Neuronal stem cell (in vitro differentiated cells): ENCODE measurements at regions not wholly inside any gene's neighbourhood (a gene's known extent, or its start where the extent isn't known, plus 50 kb on each side); places are given as distances from the start of the nearest gene placed in this dataset.
"Not testable (repeated sequence)": the region's sequence is repeated elsewhere in the genome, so short reads cannot be mapped to it uniquely, and the experiment has no call there.

Source experiments
- DNase-seq: peaks from one replicate; pipeline ENCODE4 v3.0.0-alpha.2; 2013; ENCODE audit warnings: low spot score
- H2AFZ ChIP-seq: one replicate; pipeline ENCODE4 v1.6.1; 2013; ENCODE audit warnings: mild to moderate bottlenecking, low read length, inconsistent platforms
- H2AK5ac ChIP-seq: 2 replicates; pipeline ENCODE4 v1.6.1; 2013; ENCODE audit warnings: low read depth, mild to moderate bottlenecking, inconsistent platforms, low read length, moderate library complexity, mixed read lengths
- H2BK120ac ChIP-seq: 2 replicates; pipeline ENCODE4 v1.6.1; 2013; ENCODE audit warnings: low read depth, mild to moderate bottlenecking, inconsistent platforms, low read length, moderate library complexity, mixed read lengths
- H2BK12ac ChIP-seq: one replicate; pipeline ENCODE4 v1.6.1; 2013; ENCODE audit warnings: low read length, inconsistent platforms
- H2BK15ac ChIP-seq: 2 replicates; pipeline ENCODE4 v1.6.1; 2013; ENCODE audit warnings: mild to moderate bottlenecking, low read length, inconsistent platforms, mixed read lengths
- H2BK5ac ChIP-seq: one replicate; pipeline ENCODE4 v1.6.1; 2013; ENCODE audit warnings: inconsistent platforms, mild to moderate bottlenecking, low read length, moderate library complexity
- H3K14ac ChIP-seq: one replicate; pipeline ENCODE4 v1.6.1; 2013; ENCODE audit warnings: low read length, inconsistent platforms
- H3K18ac ChIP-seq: 2 replicates; pipeline ENCODE4 v1.6.1; 2013; ENCODE audit warnings: low read length, inconsistent platforms
- H3K23ac ChIP-seq: 2 replicates; pipeline ENCODE4 v1.6.1; 2013; ENCODE audit warnings: low read depth, mild to moderate bottlenecking, mixed read lengths, low read length, inconsistent platforms; ENCODE audit not compliant: poor library complexity
- H3K27ac ChIP-seq: replicated peaks from 3 replicates; pipeline ENCODE4 v1.5.1; 2013; ENCODE audit warnings: low read length, inconsistent platforms
- H3K27me3 ChIP-seq, 3 experiments: 2 replicates each; pipeline ENCODE4 v1.6.1; 2013; ENCODE audit warnings: low read length in 3 of 3, mild to moderate bottlenecking in 2 of 3, inconsistent platforms in 1 of 3, low read depth in 1 of 3, mixed read lengths in 1 of 3, moderate library complexity in 1 of 3; ENCODE audit not compliant: control insufficient read depth in 3 of 3, insufficient read depth in 3 of 3
- H3K36me3 ChIP-seq, 2 donors: replicated peaks in 1 of 2; 2 replicates each; pipeline ENCODE4 v1.6.1; 2013; ENCODE audit warnings: low read length in 2 of 2; ENCODE audit not compliant: control insufficient read depth in 2 of 2, insufficient read depth in 2 of 2
- H3K4ac ChIP-seq: 2 replicates; pipeline ENCODE4 v1.6.1; 2013; ENCODE audit warnings: inconsistent platforms, mild to moderate bottlenecking, low read length, moderate library complexity
- H3K4me1 ChIP-seq, 2 donors: 1 replicate in 1 of 2; 2 replicates in 1 of 2; pipeline ENCODE4 v1.6.1; 2013; ENCODE audit warnings: low read length in 2 of 2, low read depth in 1 of 2; ENCODE audit not compliant: control insufficient read depth in 2 of 2, insufficient read depth in 1 of 2
- H3K4me2 ChIP-seq: one replicate; pipeline ENCODE4 v1.6.1; 2013; ENCODE audit warnings: mild to moderate bottlenecking, low read length, inconsistent platforms; ENCODE audit not compliant: insufficient read depth, poor library complexity, severe bottlenecking
- H3K4me3 ChIP-seq, 2 donors: 2 replicates each; pipeline ENCODE4 v1.5.1; 2013; ENCODE audit warnings: low read length in 2 of 2, mild to moderate bottlenecking in 2 of 2, inconsistent platforms in 1 of 2, moderate library complexity in 1 of 2
- H3K79me1 ChIP-seq: one replicate; pipeline ENCODE4 v1.6.1; 2013; ENCODE audit warnings: low read depth, mild to moderate bottlenecking, inconsistent platforms, low read length, moderate library complexity
- H3K9ac ChIP-seq: one replicate; pipeline ENCODE4 v1.6.1; 2013; ENCODE audit warnings: mild to moderate bottlenecking, low read depth, low read length, inconsistent platforms; ENCODE audit not compliant: poor library complexity
- H3K9me3 ChIP-seq, 2 donors: replicated peaks in 1 of 2; 2 replicates each; pipeline versions ENCODE3 to v1.6.1; 2013; ENCODE audit warnings: low read length in 2 of 2, mild to moderate bottlenecking in 2 of 2, inconsistent platforms in 1 of 2, low read depth in 1 of 2, mixed read lengths in 1 of 2, moderate library complexity in 1 of 2; ENCODE audit not compliant: control insufficient read depth in 2 of 2, insufficient read depth in 1 of 2
- H4K8ac ChIP-seq: one replicate; pipeline ENCODE4 v1.6.1; 2013; ENCODE audit warnings: low read depth, mild to moderate bottlenecking, inconsistent platforms, low read length, moderate library complexity
- H4K91ac ChIP-seq: one replicate; pipeline ENCODE4 v1.6.1; 2013; ENCODE audit warnings: low read length, low read depth, mild to moderate bottlenecking, inconsistent platforms; ENCODE audit not compliant: poor library complexity
- WGBS, 2 donors: extraction: QIAGEN DNeasy Blood & Tissue Kit; methylation state at CpG; one replicate each; pipeline ENCODE4 v1.1.7; 2013; ENCODE audit warnings: missing lambda C conversion rate in 2 of 2, mixed read lengths in 1 of 2; ENCODE audit not compliant: insufficient read length in 2 of 2, insufficient replicate concordance in 1 of 2; ENCODE audit errors: extremely low coverage in 2 of 2; 5-methylcytosine and 5-hydroxymethylcytosine counted together

GRCh38 chr10:3955955-3956617 is 171.1 kb upstream of the KLF6 start:
- H4K91ac ChIP-seq, result no peak overlapping the region
- H3K36me3 ChIP-seq, result no peaks in the 10 kb centered on the region
- H2BK15ac ChIP-seq, result no peak overlapping the region
- H3K18ac ChIP-seq, result peak overlapping the region; percentile 31
- no peak for DNase-seq
- peaks cover 7 to 25% of the 10 kb centered on the region in 2 donors for H3K4me1 ChIP-seq
- no peak overlapping the region for H2AK5ac ChIP-seq
- H2BK120ac ChIP-seq, result no peak overlapping the region
- no peaks in the 10 kb centered on the region for H3K79me1 ChIP-seq
- no peak overlapping the region for H3K23ac ChIP-seq
- H2BK5ac ChIP-seq, result no peak overlapping the region
- H4K8ac ChIP-seq, result no peak overlapping the region
- H3K4ac ChIP-seq, result no peak overlapping the region
- no peaks in the 10 kb centered on the region for H3K27me3 ChIP-seq
- peak overlapping the region; percentile 26 for H3K27ac ChIP-seq
- peak overlapping the region; percentile 85 for H2AFZ ChIP-seq
- no peak overlapping the region for H3K9ac ChIP-seq
- H3K9me3 ChIP-seq, result no peaks in the 10 kb centered on the region
- H3K4me2 ChIP-seq, result no peak overlapping the region
- H3K14ac ChIP-seq, result no peak overlapping the region
- no peak overlapping the region for H2BK12ac ChIP-seq
- no peak overlapping the region for H3K4me3 ChIP-seq
- WGBS, 2 donors, result no CpG with 5 or more reads among the region's 13 CpGs

DNA sequence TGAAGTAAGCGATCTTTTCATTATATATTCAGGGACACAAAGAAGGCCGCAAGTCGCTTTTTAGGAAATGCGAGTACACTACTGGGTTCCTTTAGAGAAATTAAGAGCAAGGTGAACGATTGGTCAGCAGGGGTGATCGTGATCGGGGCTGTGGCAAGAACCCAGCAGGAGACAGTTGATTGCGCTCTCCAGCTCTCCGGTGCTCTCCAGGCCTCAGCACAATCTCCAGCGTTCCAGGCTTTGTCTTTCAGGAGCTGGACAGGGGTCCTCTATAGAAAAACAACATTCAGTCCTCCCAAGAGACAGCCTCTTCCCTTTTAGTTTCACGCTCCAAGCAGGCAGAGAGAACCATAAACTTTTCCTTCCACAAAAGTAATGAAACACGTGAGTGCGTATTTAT is 170.5 kb upstream of the KLF6 start:
- Histone ChIP-seq H3K9me3 (no peaks in the 10 kb centered on the region), H2BK12ac (no peak overlapping the region), H3K79me1 (no peaks in the 10 kb centered on the region), H2BK5ac (no peak overlapping the region), H3K4ac (no peak overlapping the region), H3K14ac (no peak overlapping the region), H3K18ac (no peak overlapping the region), H3K27ac (peak overlapping the region; percentile 26), H3K4me2 (no peak overlapping the region), H2BK15ac (no peak overlapping the region), H3K36me3 (no peaks in the 10 kb centered on the region), H3K23ac (no peak overlapping the region), H2AFZ (peak overlapping the region; percentile 85), H3K4me1 (peaks cover 7 to 25% of the 10 kb centered on the region in 2 donors), H4K8ac (no peak overlapping the region), H2AK5ac (no peak overlapping the region), H2BK120ac (no peak overlapping the region), H3K27me3 (no peaks in the 10 kb centered on the region), H4K91ac (no peak overlapping the region), H3K9ac (no peak overlapping the region), H3K4me3 (no peak overlapping the region)
- WGBS, 2 donors, result no CpG with 5 or more reads among the region's 13 CpGs
- peak; percentile 27 for DNase-seq

GRCh38 chr10:3954615-3955014 is 169.6 kb upstream of the KLF6 start:
- Histone ChIP-seq H3K36me3 (no peaks in the 10 kb centered on the region), H2BK120ac (no peak overlapping the region), H2AFZ (no peak overlapping the region), H3K23ac (no peak overlapping the region), H3K4me1 (peaks cover 10 to 25% of the 10 kb centered on the region in 2 donors), H3K18ac (no peak overlapping the region), H3K9ac (no peak overlapping the region), H3K27ac (no peak overlapping the region), H2AK5ac (no peak overlapping the region), H2BK15ac (no peak overlapping the region), H3K4me2 (no peak overlapping the region), H2BK5ac (no peak overlapping the region), H3K4me3 (no peak overlapping the region), H4K91ac (no peak overlapping the region), H3K27me3 (no peaks in the 10 kb centered on the region), H4K8ac (no peak overlapping the region), H3K79me1 (no peaks in the 10 kb centered on the region), H3K4ac (no peak overlapping the region), H2BK12ac (no peak overlapping the region), H3K14ac (no peak overlapping the region), H3K9me3 (no peaks in the 10 kb centered on the region)
- WGBS, 2 donors, result no CpG with 5 or more reads among the region's 4 CpGs
- DNase-seq, result no peak

- H2BK12ac ChIP-seq, H3K9ac ChIP-seq, H2BK15ac ChIP-seq, H3K4me3 ChIP-seq, H3K27ac ChIP-seq, H2BK5ac ChIP-seq, H3K9me3 ChIP-seq, H3K4me2 ChIP-seq, H3K4ac ChIP-seq, H3K79me1 ChIP-seq, DNase-seq, H3K18ac ChIP-seq, H2AK5ac ChIP-seq, H2BK120ac ChIP-seq, H3K14ac ChIP-seq, H4K91ac ChIP-seq, H3K36me3 ChIP-seq, H2AFZ ChIP-seq, H3K23ac ChIP-seq, H3K27me3 ChIP-seq, H4K8ac ChIP-seq: not testable (repeated sequence)
- H3K4me1 ChIP-seq, result peaks cover 11 to 26% of the 10 kb centered on the region in 2 donors
- whole genome bisulfite sequencing, 2 donors, result no CpG with 5 or more reads among the region's 1 CpG
Observed at GRCh38 chr10:3954007-3954406, 169.0 kb upstream of the KLF6 start.
